HG02840 (cell line): ENCODE measurements at regions not wholly inside any gene's neighbourhood (a gene's known extent, or its start where the extent isn't known, plus 50 kb on each side); places are given as distances from the start of the nearest gene placed in this dataset.
"Not testable (repeated sequence)": the region's sequence is repeated elsewhere in the genome, so short reads cannot be mapped to it uniquely, and the experiment has no call there.

ENCODE experiments used
- ATAC-seq: cut with Tn5 transposase; IDR thresholded peaks from one replicate; pipeline ENCODE4 v1.9.1; 2021; ENCODE audit warnings: mild to moderate bottlenecking, moderate library complexity, moderate number of reproducible peaks; ENCODE audit not compliant: unreplicated experiment, low FRiP score

DNA sequence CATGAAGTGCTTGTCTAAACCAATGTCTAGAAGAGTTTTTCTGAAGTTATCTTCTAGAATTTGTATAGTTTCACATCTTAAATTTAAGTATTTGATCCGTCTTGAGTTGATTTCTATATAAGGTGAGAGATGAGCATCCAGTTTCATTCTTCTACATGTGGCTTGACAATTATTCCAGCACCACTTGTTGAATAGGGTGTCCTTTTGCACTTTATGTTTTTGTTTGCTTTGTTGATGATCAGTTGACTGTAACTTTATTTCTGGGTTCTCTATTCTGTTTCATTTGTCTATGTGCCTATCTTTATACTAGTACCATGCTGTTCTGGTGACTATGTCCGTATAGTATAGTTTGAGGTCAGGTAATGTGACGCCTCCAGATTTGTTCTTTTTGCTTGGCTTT, 426.6 kb upstream of the CHRM2 start:
- no peak for ATAC-seq

DNA sequence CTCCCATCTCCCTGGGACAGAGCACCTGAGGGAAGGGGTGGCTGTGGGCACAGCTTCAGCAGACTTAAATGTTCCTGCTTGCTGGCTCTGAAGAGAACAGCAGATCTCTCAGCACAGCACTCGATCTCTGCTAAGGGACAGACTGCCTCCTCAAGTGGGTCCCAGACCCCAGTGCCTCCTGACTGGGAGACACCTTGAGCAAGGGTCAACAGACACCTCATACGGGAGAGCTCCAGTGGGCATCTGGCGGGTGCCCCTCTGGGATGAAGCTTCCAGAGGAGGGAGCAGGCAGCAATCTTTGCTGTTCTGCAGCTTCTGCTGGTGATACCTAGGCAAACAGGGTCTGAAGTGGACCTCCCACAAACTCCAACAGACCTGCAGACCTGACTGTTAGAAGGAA, 436.7 kb upstream of the CHRM2 start:
- not testable (repeated sequence) for ATAC-seq

DNA sequence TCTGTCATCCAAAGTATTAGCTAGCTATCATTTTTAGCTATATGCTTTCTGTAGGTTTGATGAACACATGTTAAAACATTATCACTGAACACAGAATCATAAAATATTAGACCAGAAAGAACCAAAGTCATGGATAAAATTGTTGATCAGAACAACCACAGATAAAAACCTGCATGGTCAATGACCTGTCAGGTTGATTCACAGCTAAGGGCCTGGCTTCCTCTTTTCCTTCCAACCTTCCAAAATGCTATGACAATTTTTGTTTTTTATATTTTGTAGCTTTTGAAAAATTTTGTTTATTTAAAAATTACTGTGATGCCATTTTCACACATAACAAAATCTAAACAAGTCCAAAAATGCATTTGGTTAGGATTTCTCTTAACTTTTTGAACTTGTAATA, 444.4 kb upstream of the CHRM2 start:
- ATAC-seq: no peak

DNA sequence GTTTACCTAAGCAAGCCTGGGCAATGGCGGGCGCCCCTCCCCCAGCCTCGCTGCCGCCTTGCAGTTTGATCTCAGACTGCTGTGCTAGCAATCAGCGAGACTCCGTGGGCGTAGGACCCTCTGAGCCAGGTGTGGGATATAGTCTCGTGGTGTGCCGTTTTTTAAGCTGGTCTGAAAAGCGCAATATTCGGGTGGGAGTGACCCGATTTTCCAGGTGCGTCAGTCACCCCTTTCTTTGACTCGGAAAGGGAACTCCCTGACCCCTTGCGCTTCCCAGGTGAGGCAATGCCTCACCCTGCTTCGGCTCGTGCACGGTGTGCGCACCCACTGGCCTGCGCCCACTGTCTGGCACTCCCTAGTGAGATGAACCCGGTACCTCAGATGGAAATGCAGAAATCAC, 442.6 kb upstream of the MTPN start:
- ATAC-seq: not testable (repeated sequence)

DNA sequence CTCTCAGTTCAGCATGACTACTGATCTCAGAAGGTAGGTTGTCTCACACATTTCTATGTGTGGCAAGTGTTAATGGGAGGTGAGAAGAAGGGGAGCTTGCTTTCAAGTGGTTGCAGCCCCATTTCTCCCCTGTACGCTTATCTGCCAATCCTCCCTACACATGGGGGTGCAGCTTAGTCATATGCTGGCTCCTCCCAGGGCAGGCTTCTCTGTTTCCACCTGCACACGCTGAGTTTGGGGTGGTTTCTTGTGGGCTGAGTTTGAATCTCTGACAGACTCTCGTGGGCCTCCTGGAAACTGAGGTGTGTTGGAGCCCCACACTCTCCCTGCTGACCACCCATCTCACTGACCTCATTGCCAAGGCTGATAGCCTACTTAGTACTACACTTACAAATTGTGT, 435.8 kb upstream of the MTPN start:
- no peak for ATAC-seq

DNA sequence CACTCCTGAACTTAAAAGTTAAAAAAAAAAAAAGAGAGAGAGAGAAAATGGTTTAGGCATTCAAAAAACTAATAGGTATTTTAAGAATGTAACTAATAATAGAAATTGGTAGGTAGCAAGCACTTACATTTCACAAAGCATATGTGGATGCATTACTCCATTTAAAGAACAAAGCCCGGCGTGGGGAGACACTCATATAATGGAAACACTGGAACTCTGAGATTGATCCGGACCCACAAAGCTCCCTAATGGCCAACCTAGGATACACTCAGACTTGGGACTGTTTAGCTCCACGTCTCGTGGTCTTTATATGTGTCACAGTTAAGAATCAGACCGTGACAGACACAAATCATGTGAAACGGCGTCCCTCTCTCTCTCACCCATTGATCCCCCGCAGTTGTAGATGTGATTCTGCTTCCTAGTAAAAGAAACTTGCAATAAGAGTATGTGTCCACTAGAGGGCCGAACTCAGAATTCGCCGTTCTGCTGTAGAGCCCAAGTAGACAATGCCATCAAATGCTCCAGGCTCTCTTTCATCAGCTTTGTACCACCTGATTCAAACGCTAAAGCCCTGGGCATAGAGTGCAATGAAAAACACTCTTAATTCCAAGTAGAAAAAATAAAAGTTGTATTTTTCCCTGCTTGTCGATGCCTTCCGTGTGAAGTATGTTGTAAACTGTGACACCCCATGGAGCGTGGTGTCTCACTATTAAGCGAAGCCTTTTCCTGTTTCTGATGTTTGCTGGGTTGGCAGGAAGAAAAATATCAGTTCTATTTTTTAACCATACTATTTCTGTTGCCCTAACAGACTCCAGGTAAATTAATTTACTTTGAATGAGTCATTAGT, 429.0 kb upstream of the MTPN start:
- peak; percentile 81 for ATAC-seq

DNA sequence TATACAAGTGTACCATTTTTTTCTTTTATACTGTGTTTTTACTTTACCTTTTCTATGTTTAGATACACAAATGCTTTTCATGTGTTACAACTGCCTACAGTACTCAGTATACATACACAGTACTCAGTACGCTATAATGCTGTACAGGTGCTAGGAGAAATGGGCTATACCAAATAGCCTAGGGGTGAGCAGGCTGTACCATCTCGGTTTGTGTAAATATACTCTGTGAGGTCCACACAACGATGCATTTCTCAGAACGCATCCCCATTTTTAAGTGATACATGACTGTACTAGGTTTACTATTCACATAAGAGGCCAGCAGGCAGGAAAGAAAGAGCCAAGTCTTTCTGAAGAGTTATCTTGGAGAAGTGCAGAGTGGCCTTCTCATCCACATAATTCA, 426.4 kb upstream of the MTPN start:
- ATAC-seq: no peak

DNA sequence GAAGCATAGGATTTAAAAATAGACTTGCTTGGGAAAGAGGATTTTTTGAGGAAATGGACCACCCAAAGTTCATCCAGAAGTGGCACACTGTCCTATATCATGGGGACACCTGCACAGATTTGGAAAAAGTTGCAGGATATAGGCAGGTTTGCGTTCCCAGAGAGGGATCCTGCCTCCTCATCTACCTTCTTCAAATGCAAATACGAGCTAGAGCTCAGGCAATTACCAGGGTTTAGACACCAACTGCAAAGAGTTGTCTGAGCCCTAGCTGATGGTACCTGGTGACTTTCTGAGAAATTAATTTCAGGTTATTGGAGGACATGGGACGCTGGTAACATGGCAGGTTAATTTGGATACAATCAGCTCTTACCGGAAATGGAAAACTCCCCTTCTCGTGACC, 423.7 kb upstream of the MTPN start:
- ATAC-seq: no peak

DNA sequence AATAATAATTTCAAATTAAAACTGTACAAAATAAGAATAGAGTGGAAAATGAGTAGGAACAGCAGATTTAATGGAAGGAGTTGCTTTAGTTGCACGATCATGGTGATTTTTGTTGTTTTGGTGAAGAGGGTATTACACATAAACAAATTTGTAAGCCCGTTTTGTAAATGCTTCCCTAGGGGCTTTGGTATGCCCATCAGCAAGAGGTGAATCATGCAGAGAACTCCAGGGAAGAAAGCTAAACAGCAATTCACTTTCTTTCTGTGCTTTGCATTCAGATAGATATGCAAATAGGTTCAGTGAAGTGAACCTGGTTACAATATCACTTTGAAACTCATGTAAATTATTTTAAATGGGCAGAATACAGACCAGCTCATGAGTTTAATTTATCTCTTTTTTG, 422.2 kb upstream of the MTPN start:
- ATAC-seq: no peak

DNA sequence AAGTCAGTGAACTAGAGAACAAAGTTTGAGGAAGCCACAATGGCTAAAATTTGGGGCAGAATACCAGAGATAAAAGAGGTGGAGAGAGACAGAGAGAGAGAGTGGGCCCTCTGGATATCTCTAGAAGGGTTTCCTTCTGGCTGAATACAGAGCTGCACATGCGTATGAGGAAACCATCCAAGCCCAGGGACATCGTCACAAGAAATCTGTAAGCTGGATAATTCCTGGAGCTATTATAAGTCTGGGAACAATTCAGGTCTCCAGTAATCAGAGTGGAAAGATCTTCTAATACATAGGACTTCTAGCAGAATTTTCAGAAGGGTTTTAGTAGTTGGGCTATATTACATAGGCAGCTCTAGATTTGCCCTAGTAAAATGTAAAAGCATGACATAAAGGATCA, 415.7 kb upstream of the MTPN start:
- ATAC-seq: no peak

DNA sequence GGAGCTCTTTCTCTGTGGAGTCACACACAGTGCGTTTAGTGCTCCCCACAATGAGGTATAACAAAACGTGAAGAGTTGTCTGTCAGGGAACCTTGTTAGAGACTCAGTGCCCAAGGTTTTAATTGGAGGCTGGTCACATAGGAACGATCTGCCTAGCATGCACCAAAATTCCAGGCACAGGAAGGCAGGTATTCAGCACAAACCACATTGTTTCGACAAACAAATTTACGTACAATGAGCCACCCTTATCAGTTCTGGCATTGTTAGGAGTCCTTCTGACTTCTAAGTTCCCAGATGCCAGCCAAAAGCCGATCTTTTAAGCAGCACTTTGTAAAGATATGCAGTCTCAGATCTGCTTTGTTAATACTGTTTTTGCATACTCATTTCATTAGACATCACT, 414.2 kb upstream of the MTPN start:
- ATAC-seq: no peak

DNA sequence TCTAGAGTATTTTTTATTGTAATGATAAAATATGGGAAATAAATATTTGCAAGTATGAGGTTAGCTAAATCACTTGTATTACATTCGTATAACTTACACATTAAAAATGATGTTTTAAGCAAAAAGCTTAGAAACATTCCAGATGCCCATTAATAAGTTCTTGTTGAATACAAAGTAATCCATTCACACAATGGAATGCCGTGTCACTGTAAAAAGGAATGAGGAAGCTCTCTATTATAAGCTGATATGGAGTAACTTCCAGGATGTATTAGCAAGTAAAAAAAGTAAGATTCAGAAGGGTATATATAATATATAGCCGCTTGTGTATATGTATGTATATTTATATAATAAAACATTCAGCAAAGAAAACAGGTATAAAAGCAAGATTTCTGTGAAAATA, 412.8 kb upstream of the MTPN start:
- no peak for ATAC-seq

DNA sequence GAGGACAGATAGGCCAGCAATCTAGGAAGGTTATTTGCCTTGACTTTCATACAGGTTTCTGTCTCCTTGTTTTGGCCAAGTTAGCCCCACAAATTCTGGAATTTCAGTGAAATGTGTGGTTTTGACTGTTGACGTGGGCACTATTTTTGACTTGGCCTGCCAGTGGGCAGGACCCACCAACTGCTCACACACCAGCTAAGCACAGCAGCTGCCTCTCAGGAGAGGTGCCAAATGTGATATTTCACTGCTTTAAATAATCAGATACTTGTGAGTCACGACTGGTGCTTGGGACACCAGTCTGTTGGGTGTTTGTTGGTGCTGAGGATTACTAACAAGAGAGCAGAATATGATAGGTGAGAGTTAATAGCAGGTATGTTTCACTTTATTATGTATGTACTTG, 409.7 kb upstream of the MTPN start:
- ATAC-seq: no peak

DNA sequence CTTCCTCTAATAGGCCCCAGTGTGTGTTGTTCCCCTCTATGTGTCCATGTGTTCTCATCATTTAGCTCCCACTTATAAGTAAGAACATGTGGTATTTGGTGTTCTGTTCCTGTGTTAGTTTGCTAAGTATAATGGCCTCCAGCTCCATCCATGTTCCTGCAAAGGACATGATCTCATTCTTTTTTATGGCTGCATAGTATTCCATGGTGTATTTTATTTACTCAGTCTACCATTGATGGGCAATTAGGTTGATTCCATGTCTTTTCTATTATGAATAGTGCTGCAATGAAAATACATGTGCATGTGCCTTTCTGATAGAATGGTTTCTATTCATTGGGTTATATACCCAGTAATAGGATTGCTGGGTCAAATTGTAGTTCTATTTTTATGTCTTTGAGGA, 394.2 kb upstream of the MTPN start:
- not testable (repeated sequence) for ATAC-seq

DNA sequence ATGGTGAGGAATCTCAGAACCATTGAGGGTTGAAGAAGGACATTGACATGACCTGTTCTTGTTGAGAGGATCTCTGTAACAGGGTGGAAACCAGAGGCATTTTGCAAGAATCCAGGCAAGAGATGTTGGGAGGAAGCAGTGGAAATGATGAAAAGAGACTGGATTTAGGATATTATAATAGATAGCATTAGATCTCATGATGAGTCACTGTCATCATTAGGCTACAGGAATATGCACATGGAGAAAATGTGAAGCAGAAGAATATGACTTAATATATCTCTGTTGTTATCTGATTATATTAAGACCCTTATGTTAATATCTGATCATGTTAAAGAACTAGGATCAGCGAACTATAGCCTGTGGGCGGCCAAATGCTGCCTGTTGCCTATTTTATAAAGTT, 393.0 kb upstream of the MTPN start:
- ATAC-seq: no peak

DNA sequence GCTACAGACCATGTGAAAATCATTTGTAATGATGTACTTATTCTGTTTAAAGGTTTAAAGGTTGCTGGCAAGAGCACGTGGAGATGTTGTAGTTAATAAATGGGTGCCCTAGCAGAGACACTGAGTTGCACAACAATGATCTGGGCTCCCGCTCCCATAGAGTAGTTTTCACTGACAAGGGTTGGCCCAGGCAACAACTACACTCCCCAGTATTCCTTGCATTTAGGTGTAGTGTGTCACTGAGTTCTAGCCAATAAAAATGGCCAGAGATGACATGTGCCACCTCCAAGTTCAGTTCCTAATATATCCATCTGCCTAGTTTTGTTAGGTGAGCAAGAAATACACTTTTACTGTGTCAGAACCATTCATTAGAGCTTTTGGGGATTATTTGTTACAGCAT, 392.1 kb upstream of the MTPN start:
- no peak for ATAC-seq

DNA sequence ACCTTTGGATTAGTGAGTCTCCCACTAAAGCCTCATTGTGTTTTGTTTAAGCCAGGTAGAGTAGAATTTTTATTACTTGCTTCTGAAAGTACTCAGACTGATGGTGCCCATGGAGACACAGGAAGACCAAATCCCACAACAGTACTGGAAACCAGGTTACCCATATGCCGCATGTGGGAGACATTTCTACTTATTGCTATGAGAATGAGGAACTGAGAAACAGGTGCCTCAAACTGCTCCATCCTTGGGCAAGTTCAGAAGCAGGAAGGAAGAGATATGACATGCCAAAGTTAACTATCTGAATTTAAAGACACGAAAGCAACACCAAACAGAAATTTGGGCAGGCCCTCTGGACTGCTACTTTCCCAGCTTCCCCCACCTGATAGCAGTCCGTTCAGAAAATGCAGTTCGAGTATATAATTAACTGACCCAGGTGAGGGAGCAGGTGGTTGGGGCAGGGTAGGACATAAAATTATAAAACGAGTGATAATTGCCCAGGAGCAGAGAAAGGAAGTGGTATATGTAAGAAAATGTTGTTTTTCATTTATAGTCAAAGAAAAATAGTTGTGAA, 382.3 kb upstream of the MTPN start:
- peak; percentile 92 for ATAC-seq

DNA sequence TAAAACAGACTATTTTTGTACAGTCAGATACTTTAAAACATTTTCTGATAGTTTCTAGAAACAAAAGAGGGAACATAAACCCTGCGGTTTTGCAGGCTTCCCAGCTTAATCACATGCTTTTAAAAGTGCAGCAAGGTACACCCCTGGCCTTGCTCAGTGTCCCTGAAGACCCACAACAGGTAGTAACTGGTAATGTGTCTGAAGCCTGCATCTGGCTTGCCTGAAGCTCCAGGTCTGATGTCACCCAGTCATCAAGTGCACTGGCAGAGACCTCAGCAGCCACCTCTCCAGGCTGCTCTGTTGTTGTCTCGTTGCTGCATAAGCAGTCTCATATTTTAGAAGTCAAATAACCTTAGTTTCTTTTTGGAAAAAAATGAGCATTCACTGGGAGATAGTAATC, 376.1 kb upstream of the MTPN start:
- peak; percentile 55 for ATAC-seq

DNA sequence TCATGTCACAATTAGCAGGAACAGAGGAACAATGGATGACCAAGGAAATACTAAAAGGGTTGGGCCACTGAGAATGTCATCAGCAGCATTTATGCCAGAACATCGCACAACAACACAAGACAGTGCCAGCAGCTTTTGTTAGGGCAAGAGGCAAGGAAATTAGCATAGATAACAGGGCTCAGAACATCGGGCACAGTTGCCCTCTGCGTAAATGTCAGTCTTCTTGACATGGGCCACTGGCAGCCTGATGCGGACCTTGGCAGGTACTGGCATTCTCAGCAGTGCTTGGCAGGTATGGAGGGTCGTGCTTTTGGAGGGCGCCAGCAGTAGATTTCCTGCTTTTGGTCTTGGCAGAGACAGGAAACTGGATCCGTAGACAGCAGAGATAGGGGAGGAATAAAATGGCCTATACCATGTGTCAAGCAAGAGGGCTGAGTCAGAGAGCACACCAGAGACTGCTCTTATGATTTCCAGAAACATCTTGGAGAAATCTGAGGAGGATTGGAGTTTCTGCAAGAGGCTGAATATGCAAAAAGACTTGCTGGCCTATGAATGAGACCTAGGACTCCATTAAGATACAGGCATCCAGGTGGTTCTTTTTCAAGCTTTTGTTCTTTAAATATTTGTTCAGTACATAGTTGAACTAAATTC, 371.5 kb upstream of the MTPN start:
- ATAC-seq: no peak

DNA sequence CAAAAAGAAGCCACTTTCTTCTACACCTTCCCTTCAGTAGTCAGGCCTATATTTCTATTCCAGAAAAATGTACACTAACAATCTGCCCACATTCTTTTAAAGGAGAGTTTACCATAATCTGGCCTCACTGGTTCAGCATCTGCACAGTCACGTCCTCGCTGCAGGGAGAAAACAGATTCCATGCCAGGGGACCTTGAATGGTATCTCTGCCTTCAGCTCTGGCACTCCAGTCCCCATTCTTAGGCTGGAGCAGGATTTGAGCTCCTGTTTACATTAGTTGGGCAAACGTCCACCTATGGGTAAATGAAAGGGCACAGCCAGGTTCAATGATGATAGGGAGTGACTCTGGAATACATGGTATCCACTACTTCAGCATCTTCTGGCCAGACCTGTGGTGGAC, 371.0 kb upstream of the MTPN start:
- ATAC-seq: no peak

DNA sequence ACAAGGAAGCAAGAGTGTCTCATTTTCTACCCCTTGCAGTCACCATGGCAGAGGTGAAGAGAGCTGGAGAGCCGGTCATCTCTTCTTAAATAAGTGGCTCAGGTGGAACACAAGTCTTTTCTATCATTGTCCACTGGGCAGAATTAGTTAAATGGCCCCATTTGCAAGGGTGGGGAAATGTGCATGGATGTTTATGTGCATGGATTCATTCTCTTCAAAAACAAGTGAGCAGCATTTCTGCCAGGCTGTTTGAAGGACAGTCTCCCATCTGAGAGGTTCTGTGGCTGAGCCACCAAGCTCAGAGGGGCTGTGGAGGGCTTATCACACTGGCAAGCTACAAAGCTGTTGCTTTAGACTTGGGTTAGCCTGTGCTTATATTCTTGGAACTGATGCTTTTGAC, 370.3 kb upstream of the MTPN start:
- ATAC-seq: no peak

DNA sequence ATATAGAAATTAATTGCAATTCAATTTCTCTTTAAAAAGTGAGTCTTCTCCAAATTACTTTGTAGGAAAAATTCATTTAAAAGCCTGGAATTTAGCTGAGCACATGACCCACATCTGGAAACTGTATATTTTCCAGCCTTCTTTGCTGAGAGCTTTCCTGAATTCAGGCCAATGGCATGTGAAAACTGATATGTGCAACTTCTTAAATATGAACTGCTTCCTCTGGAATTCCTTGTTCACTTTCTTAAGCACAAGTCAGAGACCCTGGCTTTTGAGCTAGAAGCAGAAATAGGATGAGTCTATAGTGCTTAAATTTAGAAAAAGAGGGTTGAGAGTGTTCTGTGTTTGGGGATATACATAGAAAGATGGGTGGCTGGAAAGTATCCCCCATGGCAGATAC, 365.1 kb upstream of the MTPN start:
- no peak for ATAC-seq
